GM12878 (cell line): ENCODE measurements at regions not wholly inside any gene's neighbourhood (a gene's known extent, or its start where the extent isn't known, plus 50 kb on each side); places are given as distances from the start of the nearest gene placed in this dataset.

Experiments used
- ATAC-seq: fragments of 200-7000 bp; cut with Tn5 transposase; 3 replicates; pipeline ENCODE4 v1.9.1; 2020; ENCODE audit warnings: mild to moderate bottlenecking, moderate library complexity
- BruUV-seq: library from RNA; stranded (reverse); fragments of 400-500 nt; replicated peaks from 2 replicates; lab custom pipeline; 2021; lab: Mats Ljungman, UMichigan
- CTCF ChIA-PET: fragments of 300-600 bp; sonication (Branson Sonifier 250); formaldehyde crosslinking; extraction: SDS; loops from one replicate; lab custom pipeline; 2021; ENCODE audit warnings: inconsistent platforms; lab: Yijun Ruan, JAX
- POLR2A ChIA-PET: fragments of 350-600 bp; formaldehyde crosslinking; extraction: SDS; loops from one replicate; lab custom pipeline; 2021; ENCODE audit warnings: inconsistent platforms; lab: Charles Lee
- RAD21 ChIA-PET: fragments of 300-600 bp; sonication (Branson Sonifier 250); formaldehyde crosslinking; loops from one replicate; lab custom pipeline; 2023; ENCODE audit warnings: antibody characterized with exemption; ENCODE audit not compliant: unreplicated experiment; lab: Charles Lee
- SMC1A ChIA-PET: fragments of 300-600 bp; sonication (Branson Sonifier 250); formaldehyde crosslinking; loops from one replicate; lab custom pipeline; 2023; ENCODE audit not compliant: unreplicated experiment, uncharacterized antibody; lab: Charles Lee
- DNase-seq: peaks from one replicate; pipeline ENCODE4 v3.0.0-alpha.2; 2011; ENCODE audit warnings: low read depth, low spot score
- FAIRE-seq: peaks from 3 replicates; lab custom pipeline; 2011; peaks lifted over from hg19 to GRCh38; lab: Jason Lieb, UNC
- H2AFZ ChIP-seq: 2 replicates; pipeline ENCODE4 v1.6.0; 2011; ENCODE audit warnings: low read depth, low read length, control low read depth; ENCODE audit not compliant: control insufficient read depth
- H3K27ac ChIP-seq: 2 replicates; pipeline ENCODE4 v1.5.1; 2011; ENCODE audit warnings: control low read depth; ENCODE audit not compliant: control insufficient read depth, insufficient read depth
- H3K27me3 ChIP-seq, 2 experiments: replicated peaks in 1 of 2; 2 replicates each; pipeline versions ENCODE4 v1.6.0 to v1.6.1; 2011; ENCODE audit warnings: low read length in 1 of 2; ENCODE audit not compliant: control insufficient read depth in 2 of 2, insufficient read depth in 2 of 2
- H3K36me3 ChIP-seq, 2 experiments: 2 replicates each; pipeline ENCODE4 v1.5.1; 2011; ENCODE audit warnings: low read length in 1 of 2; ENCODE audit not compliant: control insufficient read depth in 2 of 2, insufficient read depth in 2 of 2
- H3K4me1 ChIP-seq: 2 replicates; pipeline ENCODE4 v1.6.1; 2011; ENCODE audit warnings: mild to moderate bottlenecking, low read length, moderate library complexity, mixed read lengths; ENCODE audit not compliant: control insufficient read depth, insufficient read depth
- H3K4me2 ChIP-seq: 2 replicates; pipeline ENCODE4 v1.6.0; 2011; ENCODE audit warnings: control low read depth; ENCODE audit not compliant: control insufficient read depth, insufficient read depth
- H3K4me3 ChIP-seq: fragments of 200-600 bp; sonication (generic); 2 replicates; pipeline ENCODE4 v1.5.1; 2016
- H3K79me2 ChIP-seq: 2 replicates; pipeline ENCODE4 v1.6.0; 2011; ENCODE audit warnings: low read length; ENCODE audit not compliant: control insufficient read depth, insufficient read depth
- H3K9ac ChIP-seq: 2 replicates; pipeline ENCODE4 v1.8.0; 2011; ENCODE audit warnings: low read length, control low read depth, mixed read lengths; ENCODE audit not compliant: control insufficient read depth, insufficient read depth
- H3K9me3 ChIP-seq: replicated peaks from 3 replicates; pipeline ENCODE4 v1.5.1; 2011; ENCODE audit warnings: mild to moderate bottlenecking, low read length; ENCODE audit not compliant: control insufficient read depth, insufficient read depth
- H4K20me1 ChIP-seq: 2 replicates; pipeline ENCODE4 v1.6.0; 2011; ENCODE audit not compliant: control insufficient read depth, insufficient read depth
- ATF7 ChIP-seq: fragments of 450-650 bp; IDR thresholded peaks from 2 replicates; pipeline ENCODE4 v1.6.1; 2016; ENCODE audit warnings: low read depth, mild to moderate bottlenecking
- CREM ChIP-seq: IDR thresholded peaks from 2 replicates; pipeline ENCODE4 v1.6.1; 2014; ENCODE audit warnings: antibody characterized with exemption, low read depth
- E4F1 ChIP-seq: fragments of 450-650 bp; IDR thresholded peaks from 2 replicates; pipeline ENCODE4 v1.6.1; 2018; ENCODE audit warnings: borderline replicate concordance, mild to moderate bottlenecking; ENCODE audit not compliant: partially characterized antibody
- IRF3 ChIP-seq: fragments of 450-650 bp; IDR thresholded peaks from 2 replicates; pipeline ENCODE4 v1.6.1; 2014; ENCODE audit warnings: mild to moderate bottlenecking
- LARP7 ChIP-seq: fragments of 450-650 bp; IDR thresholded peaks from 2 replicates; pipeline ENCODE4 v1.6.1; 2017; ENCODE audit warnings: mild to moderate bottlenecking
- MXI1 ChIP-seq: fragments of 150-350 bp; IDR thresholded peaks from 2 replicates; pipeline ENCODE4 v1.6.1; 2011; ENCODE audit warnings: low read depth, mild to moderate bottlenecking, inconsistent platforms, low read length, improper control_type of control experiment
- TARDBP ChIP-seq: IDR thresholded peaks from 2 replicates; pipeline ENCODE4 v1.6.1; 2016; ENCODE audit warnings: borderline replicate concordance
- ZBTB11 ChIP-seq: fragments of 450-650 bp; formaldehyde crosslinking; IDR thresholded peaks from 2 replicates; pipeline ENCODE4 v1.5.0; 2022; ENCODE audit warnings: mild to moderate bottlenecking, missing genetic modification characterization
- ZNF592 ChIP-seq: fragments of 450-650 bp; IDR thresholded peaks from 2 replicates; pipeline ENCODE4 v1.6.1; 2017; ENCODE audit warnings: mild to moderate bottlenecking, moderate library complexity
- WGBS: methylation state at CpG from one replicate; pipeline ENCODE4 v1.1.6; 2016; ENCODE audit warnings: low lambda C conversion rate; ENCODE audit not compliant: insufficient replicate concordance, insufficient coverage; ENCODE audit errors: missing lambda C conversion rate; 5-methylcytosine and 5-hydroxymethylcytosine counted together
- in situ Hi-C: fragments of 300-500 bp; cut with MboI; formaldehyde crosslinking; loops from 9 replicates; pipeline ENCODE4 v1.14.3; 2018; ENCODE audit warnings: mixed read lengths
- intact Hi-C: fragments of 100-400 bp; cut with micrococcal nuclease; formaldehyde crosslinking; loops from one replicate; pipeline ENCODE4 v1.14.2; 2022; ENCODE audit not compliant: unreplicated experiment

GRCh38 chr6:23559587-23560343 lies 566.2 kb upstream of the NRSN1 start:
- no TSS peak for BruUV-seq
- H3K9ac ChIP-seq = no peak overlapping the region
- no peaks in the 10 kb centered on the region for H3K9me3 ChIP-seq
- intact Hi-C loops (no loop called here), in situ Hi-C loops (no loop called here)
- WGBS = 66% methylated on average over 9 of the region's 9 CpGs
- H3K27me3 ChIP-seq = no peaks in the 10 kb centered on the region
- RAD21 ChIA-PET = no interaction called here
- no peaks in the 10 kb centered on the region for H3K4me1 ChIP-seq
- no peak overlapping the region for H2AFZ ChIP-seq
- no peaks in the 10 kb centered on the region for H3K79me2 ChIP-seq
- no peak overlapping the region for H3K4me3 ChIP-seq
- no peak overlapping the region for H3K4me2 ChIP-seq
- TF ChIP-seq CREM (no peak), MXI1 (no peak), E4F1 (no peak), ZBTB11 (no peak), IRF3 (no peak), LARP7 (no peak), ZNF592 (no peak), TARDBP (no peak), ATF7 (no peak)
- POLR2A ChIA-PET = no interaction called here
- H3K27ac ChIP-seq = no peak overlapping the region
- no peaks in the 10 kb centered on the region for H4K20me1 ChIP-seq
- H3K36me3 ChIP-seq = no peaks in the 10 kb centered on the region
- no peak for FAIRE-seq
- ATAC-seq = no peak
- CTCF ChIA-PET = no interaction called here
- SMC1A ChIA-PET = no interaction called here
- no peak for DNase-seq
